Lower lobe of right lung (tissue), 2 donors: ENCODE measurements at regions not wholly inside any gene's neighbourhood (a gene's known extent, or its start where the extent isn't known, plus 50 kb on each side); places are given as distances from the start of the nearest gene placed in this dataset.

Source experiments
- ATAC-seq, 2 donors: fragments of 200-7000 bp; cut with Tn5 transposase; one replicate each; pipeline ENCODE4 v1.9.1; 2020 to 2022; ENCODE audit warnings: mild to moderate bottlenecking in 2 of 2, moderate library complexity in 2 of 2
- DNase-seq: peaks from one replicate; pipeline ENCODE4 v3.0.0-alpha.2; 2020
- H3K27ac ChIP-seq: fragments of 200-600 bp; one replicate; pipeline ENCODE4 v1.8.0; 2022
- H3K27me3 ChIP-seq: fragments of 200-600 bp; one replicate; pipeline ENCODE4 v1.8.0; 2022; ENCODE audit warnings: low read depth
- H3K36me3 ChIP-seq: fragments of 200-600 bp; one replicate; pipeline ENCODE4 v1.8.0; 2022; ENCODE audit warnings: mild to moderate bottlenecking
- H3K4me1 ChIP-seq: fragments of 200-600 bp; one replicate; pipeline ENCODE4 v1.8.0; 2022
- H3K4me3 ChIP-seq: fragments of 200-600 bp; one replicate; pipeline ENCODE4 v1.8.0; 2022; ENCODE audit warnings: mild to moderate bottlenecking
- H3K9me3 ChIP-seq: fragments of 200-600 bp; one replicate; pipeline ENCODE4 v1.8.0; 2022
- intact Hi-C: fragments of 100-400 bp; cut with DNase I; formaldehyde crosslinking; loops from one replicate; pipeline ENCODE4 v1.11.0; 2022
- TF ChIP-seq, protein P1 (sequence below): fragments of 200-600 bp; IDR thresholded peaks from one replicate; pipeline ENCODE4 v1.8.0; 2022; ENCODE audit warnings: antibody characterized with exemption, mild to moderate bottlenecking
- donor health status: DM: no; HTN: yes; CAD: no; lungs with severe emphysema.

DNA sequence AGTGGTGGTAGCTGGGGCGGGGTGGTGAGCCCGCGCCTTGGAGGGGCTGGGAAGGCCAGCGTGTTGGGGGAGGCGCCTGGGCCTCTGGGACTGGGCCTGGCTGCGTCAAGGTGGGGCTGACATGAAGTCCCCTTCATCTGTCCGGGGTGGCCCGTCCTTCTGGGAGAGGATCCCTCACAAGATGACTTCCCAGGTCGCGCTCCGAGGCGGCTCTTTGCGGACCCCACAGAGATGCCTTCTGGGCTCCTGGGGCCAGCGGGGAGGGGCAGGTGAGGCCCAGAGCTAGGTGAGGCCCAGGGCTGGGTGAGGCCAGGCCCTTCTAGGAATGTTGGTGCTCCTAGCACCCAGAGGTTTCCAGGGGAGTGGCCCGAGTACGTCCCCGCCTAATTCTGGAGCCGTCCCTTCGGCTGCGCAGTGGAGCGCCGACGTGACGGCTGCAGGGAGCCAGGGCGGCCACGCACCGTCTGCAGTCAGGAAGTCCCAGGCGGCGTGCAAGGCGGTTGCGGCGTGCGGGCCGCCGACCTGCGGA lies 58.2 kb upstream of the NUPR2 start:
- Histone ChIP-seq H3K36me3 (no peaks in the 10 kb centered on the region), H3K9me3 (no peaks in the 10 kb centered on the region), H3K27me3 (peaks cover 17% of the 10 kb centered on the region), H3K27ac (no peak overlapping the region), H3K4me1 (no peaks in the 10 kb centered on the region), H3K4me3 (peak overlapping the region; percentile 49)
- intact Hi-C loops: no loop called here
- ATAC-seq: peak in 1 of 2 donors; percentile 44
- TF ChIP-seq, protein P1, sequence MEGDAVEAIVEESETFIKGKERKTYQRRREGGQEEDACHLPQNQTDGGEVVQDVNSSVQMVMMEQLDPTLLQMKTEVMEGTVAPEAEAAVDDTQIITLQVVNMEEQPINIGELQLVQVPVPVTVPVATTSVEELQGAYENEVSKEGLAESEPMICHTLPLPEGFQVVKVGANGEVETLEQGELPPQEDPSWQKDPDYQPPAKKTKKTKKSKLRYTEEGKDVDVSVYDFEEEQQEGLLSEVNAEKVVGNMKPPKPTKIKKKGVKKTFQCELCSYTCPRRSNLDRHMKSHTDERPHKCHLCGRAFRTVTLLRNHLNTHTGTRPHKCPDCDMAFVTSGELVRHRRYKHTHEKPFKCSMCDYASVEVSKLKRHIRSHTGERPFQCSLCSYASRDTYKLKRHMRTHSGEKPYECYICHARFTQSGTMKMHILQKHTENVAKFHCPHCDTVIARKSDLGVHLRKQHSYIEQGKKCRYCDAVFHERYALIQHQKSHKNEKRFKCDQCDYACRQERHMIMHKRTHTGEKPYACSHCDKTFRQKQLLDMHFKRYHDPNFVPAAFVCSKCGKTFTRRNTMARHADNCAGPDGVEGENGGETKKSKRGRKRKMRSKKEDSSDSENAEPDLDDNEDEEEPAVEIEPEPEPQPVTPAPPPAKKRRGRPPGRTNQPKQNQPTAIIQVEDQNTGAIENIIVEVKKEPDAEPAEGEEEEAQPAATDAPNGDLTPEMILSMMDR: no peak
- DNase-seq: no peak
